IPS-20b (cell line): ENCODE measurements at regions not wholly inside any gene's neighbourhood (a gene's known extent, or its start where the extent isn't known, plus 50 kb on each side); places are given as distances from the start of the nearest gene placed in this dataset.

Experiments used
- H3K27ac ChIP-seq: one replicate; pipeline ENCODE4 v1.5.1; 2013; ENCODE audit warnings: low read length
- H3K27me3 ChIP-seq: 2 replicates; pipeline ENCODE4 v1.6.1; 2013; ENCODE audit warnings: mild to moderate bottlenecking, low read length, inconsistent platforms; ENCODE audit not compliant: insufficient read depth
- H3K36me3 ChIP-seq: 2 replicates; pipeline ENCODE4 v1.6.1; 2013; ENCODE audit warnings: low read depth, mild to moderate bottlenecking, inconsistent platforms, low read length, moderate library complexity; ENCODE audit not compliant: insufficient read depth
- H3K4me1 ChIP-seq: 2 replicates; pipeline ENCODE4 v1.6.1; 2013; ENCODE audit warnings: mild to moderate bottlenecking, control low read depth, inconsistent platforms, low read length, moderate library complexity; ENCODE audit not compliant: insufficient read depth
- H3K4me3 ChIP-seq: 2 replicates; pipeline ENCODE4 v1.5.1; 2013; ENCODE audit warnings: mild to moderate bottlenecking, low read length, inconsistent platforms
- H3K9ac ChIP-seq: 2 replicates; pipeline ENCODE4 v1.6.1; 2013; ENCODE audit warnings: low read depth, mild to moderate bottlenecking, inconsistent platforms, low read length, moderate library complexity
- H3K9me3 ChIP-seq: 2 replicates; pipeline ENCODE4 v1.6.1; 2013; ENCODE audit warnings: mild to moderate bottlenecking, low read depth, low read length, inconsistent platforms; ENCODE audit not compliant: insufficient read depth

- H3K4me3 ChIP-seq: peak overlapping the region; percentile 17
- H3K4me1 ChIP-seq: peaks cover 22% of the 10 kb centered on the region
- no peak overlapping the region for H3K9ac ChIP-seq
- H3K9me3 ChIP-seq: no peaks in the 10 kb centered on the region
- H3K27ac ChIP-seq: no peak overlapping the region
- H3K36me3 ChIP-seq: no peaks in the 10 kb centered on the region
- H3K27me3 ChIP-seq: peaks cover 57% of the 10 kb centered on the region
These were observed 142.2 kb upstream of the HABP2 start for GRCh38 chr10:113410618-113411017.

GRCh38 chr10:113411456-113411855 is 141.4 kb upstream of the HABP2 start:
- Histone ChIP-seq H3K4me3 (no peak overlapping the region), H3K27ac (no peak overlapping the region), H3K27me3 (peaks cover 48% of the 10 kb centered on the region), H3K9me3 (no peaks in the 10 kb centered on the region), H3K4me1 (peaks cover 22% of the 10 kb centered on the region), H3K9ac (no peak overlapping the region), H3K36me3 (no peaks in the 10 kb centered on the region)

GRCh38 chr10:113412161-113412560 is 140.7 kb upstream of the HABP2 start:
- H3K9me3 ChIP-seq: no peaks in the 10 kb centered on the region
- H3K4me3 ChIP-seq: no peak overlapping the region
- no peak overlapping the region for H3K9ac ChIP-seq
- H3K36me3 ChIP-seq: no peaks in the 10 kb centered on the region
- H3K27me3 ChIP-seq: peaks cover 41% of the 10 kb centered on the region
- H3K27ac ChIP-seq: no peak overlapping the region
- peaks cover 22% of the 10 kb centered on the region for H3K4me1 ChIP-seq

GRCh38 chr10:113414543-113414942 is 138.3 kb upstream of the HABP2 start:
- peaks cover 15% of the 10 kb centered on the region for H3K4me1 ChIP-seq
- no peak overlapping the region for H3K4me3 ChIP-seq
- H3K27me3 ChIP-seq: peaks cover 17% of the 10 kb centered on the region
- no peaks in the 10 kb centered on the region for H3K36me3 ChIP-seq
- H3K9me3 ChIP-seq: peaks cover 3% of the 10 kb centered on the region; the same call in 1 of the 2 replicates
- H3K27ac ChIP-seq: no peak overlapping the region
- no peak overlapping the region for H3K9ac ChIP-seq

GRCh38 chr10:113415246-113415645 is 137.6 kb upstream of the HABP2 start:
- Histone ChIP-seq H3K9ac (no peak overlapping the region), H3K4me3 (no peak overlapping the region), H3K9me3 (peaks cover 9% of the 10 kb centered on the region; the same call in 1 of the 2 replicates), H3K36me3 (no peaks in the 10 kb centered on the region), H3K27me3 (peaks cover 10% of the 10 kb centered on the region), H3K27ac (no peak overlapping the region), H3K4me1 (peaks cover 8% of the 10 kb centered on the region; the same call in 1 of the 2 replicates)

GRCh38 chr10:113420057-113420732 is 132.7 kb upstream of the HABP2 start:
- H3K4me3 ChIP-seq: no peak overlapping the region
- no peaks in the 10 kb centered on the region for H3K36me3 ChIP-seq
- no peak overlapping the region for H3K27ac ChIP-seq
- H3K9ac ChIP-seq: no peak overlapping the region
- peaks cover under 1% of the 10 kb centered on the region for H3K27me3 ChIP-seq
- H3K9me3 ChIP-seq: peaks cover 14% of the 10 kb centered on the region; the same call in 1 of the 2 replicates
- no peaks in the 10 kb centered on the region for H3K4me1 ChIP-seq

GRCh38 chr10:113420733-113421675 is 131.8 kb upstream of the HABP2 start:
- H3K9ac ChIP-seq: no peak overlapping the region
- H3K27ac ChIP-seq: no peak overlapping the region
- H3K9me3 ChIP-seq: peaks cover 14% of the 10 kb centered on the region; the same call in 1 of the 2 replicates
- no peaks in the 10 kb centered on the region for H3K4me1 ChIP-seq
- no peak overlapping the region for H3K4me3 ChIP-seq
- H3K36me3 ChIP-seq: no peaks in the 10 kb centered on the region
- no peaks in the 10 kb centered on the region for H3K27me3 ChIP-seq

- Histone ChIP-seq H3K36me3 (no peaks in the 10 kb centered on the region), H3K4me3 (no peak overlapping the region), H3K27ac (no peak overlapping the region), H3K27me3 (no peaks in the 10 kb centered on the region), H3K9ac (no peak overlapping the region), H3K4me1 (no peaks in the 10 kb centered on the region), H3K9me3 (peaks cover 14% of the 10 kb centered on the region; the same call in 1 of the 2 replicates)
These were observed 130.5 kb upstream of the HABP2 start for GRCh38 chr10:113422371-113422770.

- Histone ChIP-seq H3K4me1 (no peaks in the 10 kb centered on the region), H3K27me3 (no peaks in the 10 kb centered on the region), H3K27ac (no peak overlapping the region), H3K9me3 (peaks cover 14% of the 10 kb centered on the region; the same call in 1 of the 2 replicates), H3K9ac (no peak overlapping the region), H3K36me3 (no peaks in the 10 kb centered on the region), H3K4me3 (no peak overlapping the region)
These were observed 128.7 kb upstream of the HABP2 start for GRCh38 chr10:113423981-113424721.

GRCh38 chr10:113425008-113425407 is 127.8 kb upstream of the HABP2 start:
- Histone ChIP-seq H3K4me3 (no peak overlapping the region), H3K27me3 (no peaks in the 10 kb centered on the region)

GRCh38 chr10:113425541-113425951 is 127.3 kb upstream of the HABP2 start:
- H3K9me3 ChIP-seq: peaks cover 4% of the 10 kb centered on the region; the same call in 1 of the 2 replicates
- H3K36me3 ChIP-seq: no peaks in the 10 kb centered on the region
- H3K4me1 ChIP-seq: no peaks in the 10 kb centered on the region
- H3K4me3 ChIP-seq: no peak overlapping the region
- H3K27ac ChIP-seq: no peak overlapping the region
- H3K9ac ChIP-seq: no peak overlapping the region
- H3K27me3 ChIP-seq: no peaks in the 10 kb centered on the region

More at GRCh38 chr10:113425008-113425407, 127.8 kb upstream of the HABP2 start:
- no peak overlapping the region for H3K27ac ChIP-seq
- peaks cover 7% of the 10 kb centered on the region; the same call in 1 of the 2 replicates for H3K9me3 ChIP-seq
- no peaks in the 10 kb centered on the region for H3K36me3 ChIP-seq
- no peak overlapping the region for H3K9ac ChIP-seq
- H3K4me1 ChIP-seq: no peaks in the 10 kb centered on the region
